Activated T-helper 2 cell treated with anti-CD3 and anti-CD28 coated beads, Interferon-gamma antibody, Interleukin-2, Interleukin-4, amounts not matched to agents 10 μg/mL and 5 μg/mL and 100 μg/mL, durations not matched to agents 14 hours and 24 hours and 36 hours (primary cell): ENCODE measurements at regions not wholly inside any gene's neighbourhood (a gene's known extent, or its start where the extent isn't known, plus 50 kb on each side); places are given as distances from the start of the nearest gene placed in this dataset.

ENCODE experiments used
- DNase-seq: peaks from one replicate; pipeline ENCODE4 v3.0.0; 2021; ENCODE audit warnings: low spot score
- H3K27ac Mint-ChIP-seq: one replicate; pipeline ENCODE4 v1.8.0; 2021; ENCODE audit warnings: mixed read lengths
- H3K27me3 Mint-ChIP-seq: one replicate; pipeline ENCODE4 v1.8.0; 2021; ENCODE audit warnings: low read depth, mixed read lengths
- H3K36me3 Mint-ChIP-seq: one replicate; pipeline ENCODE4 v1.8.0; 2021; ENCODE audit warnings: low read depth, mixed read lengths
- H3K4me1 Mint-ChIP-seq: one replicate; pipeline ENCODE4 v1.8.0; 2021; ENCODE audit warnings: low read depth, mixed read lengths
- H3K4me3 Mint-ChIP-seq: one replicate; pipeline ENCODE4 v1.8.0; 2021; ENCODE audit warnings: low read depth, mild to moderate bottlenecking, moderate library complexity, mixed read lengths
- H3K9me3 Mint-ChIP-seq: one replicate; pipeline ENCODE4 v1.8.0; 2021; ENCODE audit warnings: mixed read lengths
- intact Hi-C: fragments of 100-400 bp; cut with micrococcal nuclease; formaldehyde crosslinking; loops from one replicate; pipeline ENCODE4 v1.15.1; 2023

GRCh38 chr18:24799720-24800119, 339.3 kb downstream of the HRH4 start:
- Mint-ChIP-seq H3K4me1 (no peaks in the 10 kb centered on the region), H3K27ac (no peak overlapping the region), H3K36me3 (no peaks in the 10 kb centered on the region), H3K9me3 (no peaks in the 10 kb centered on the region), H3K4me3 (no peak overlapping the region), H3K27me3 (no peaks in the 10 kb centered on the region)
- intact Hi-C loops: no loop called here
- no peak for DNase-seq

GRCh38 chr18:24801001-24801400, 340.6 kb downstream of the HRH4 start:
- Mint-ChIP-seq H3K27me3 (no peaks in the 10 kb centered on the region), H3K27ac (no peak overlapping the region), H3K4me1 (no peaks in the 10 kb centered on the region), H3K9me3 (no peaks in the 10 kb centered on the region), H3K36me3 (no peaks in the 10 kb centered on the region), H3K4me3 (no peak overlapping the region)
- intact Hi-C loops: no loop called here
- DNase-seq: no peak

- Mint-ChIP-seq H3K27ac (no peak overlapping the region), H3K27me3 (no peaks in the 10 kb centered on the region), H3K4me3 (no peak overlapping the region), H3K36me3 (no peaks in the 10 kb centered on the region), H3K9me3 (no peaks in the 10 kb centered on the region), H3K4me1 (no peaks in the 10 kb centered on the region)
- DNase-seq: no peak
- intact Hi-C loops: no loop called here
Observed at GRCh38 chr18:24802456-24802855, 342.0 kb downstream of the HRH4 start.

- Mint-ChIP-seq H3K4me3 (no peak overlapping the region), H3K27ac (no peak overlapping the region), H3K27me3 (no peaks in the 10 kb centered on the region), H3K36me3 (no peaks in the 10 kb centered on the region), H3K9me3 (no peaks in the 10 kb centered on the region), H3K4me1 (no peaks in the 10 kb centered on the region)
- intact Hi-C loops: no loop called here
- DNase-seq: no peak
Observed at GRCh38 chr18:24805156-24805555, 344.7 kb downstream of the HRH4 start.

GRCh38 chr18:24809173-24809950, 348.9 kb downstream of the HRH4 start:
- intact Hi-C loops: no loop called here
- no peak overlapping the region for H3K27ac Mint-ChIP-seq
- H3K4me1 Mint-ChIP-seq: no peaks in the 10 kb centered on the region
- H3K4me3 Mint-ChIP-seq: no peak overlapping the region
- H3K36me3 Mint-ChIP-seq: no peaks in the 10 kb centered on the region
- no peak for DNase-seq
- no peaks in the 10 kb centered on the region for H3K27me3 Mint-ChIP-seq
- H3K9me3 Mint-ChIP-seq: no peaks in the 10 kb centered on the region

GRCh38 chr18:24810561-24811305, 350.3 kb downstream of the HRH4 start:
- no peaks in the 10 kb centered on the region for H3K9me3 Mint-ChIP-seq
- no peak overlapping the region for H3K4me3 Mint-ChIP-seq
- no peak for DNase-seq
- no peak overlapping the region for H3K27ac Mint-ChIP-seq
- no peaks in the 10 kb centered on the region for H3K4me1 Mint-ChIP-seq
- intact Hi-C loops: no loop called here
- H3K27me3 Mint-ChIP-seq: no peaks in the 10 kb centered on the region
- H3K36me3 Mint-ChIP-seq: no peaks in the 10 kb centered on the region

- intact Hi-C loops: no loop called here
- Mint-ChIP-seq H3K4me3 (no peak overlapping the region), H3K27ac (no peak overlapping the region), H3K36me3 (no peaks in the 10 kb centered on the region), H3K27me3 (no peaks in the 10 kb centered on the region), H3K9me3 (no peaks in the 10 kb centered on the region), H3K4me1 (no peaks in the 10 kb centered on the region)
- no peak for DNase-seq
Observed at GRCh38 chr18:24811950-24812681, 351.7 kb downstream of the HRH4 start.

- no peak overlapping the region for H3K4me3 Mint-ChIP-seq
- no peak overlapping the region for H3K27ac Mint-ChIP-seq
- no peaks in the 10 kb centered on the region for H3K36me3 Mint-ChIP-seq
- H3K4me1 Mint-ChIP-seq: no peaks in the 10 kb centered on the region
- DNase-seq: no peak
- H3K27me3 Mint-ChIP-seq: no peaks in the 10 kb centered on the region
- intact Hi-C loops: no loop called here
- no peaks in the 10 kb centered on the region for H3K9me3 Mint-ChIP-seq
Observed at GRCh38 chr18:24814521-24814920, 354.1 kb downstream of the HRH4 start.

GRCh38 chr18:24817150-24817549, 356.7 kb downstream of the HRH4 start:
- intact Hi-C loops: no loop called here
- no peaks in the 10 kb centered on the region for H3K4me1 Mint-ChIP-seq
- no peak overlapping the region for H3K27ac Mint-ChIP-seq
- no peaks in the 10 kb centered on the region for H3K36me3 Mint-ChIP-seq
- no peak for DNase-seq
- no peaks in the 10 kb centered on the region for H3K27me3 Mint-ChIP-seq
- H3K9me3 Mint-ChIP-seq: no peaks in the 10 kb centered on the region
- no peak overlapping the region for H3K4me3 Mint-ChIP-seq

GRCh38 chr18:24817587-24818371, 357.3 kb downstream of the HRH4 start:
- no peaks in the 10 kb centered on the region for H3K4me1 Mint-ChIP-seq

GRCh38 chr18:24818441-24818840, 358.0 kb downstream of the HRH4 start:
- no peaks in the 10 kb centered on the region for H3K9me3 Mint-ChIP-seq
- no peak overlapping the region for H3K27ac Mint-ChIP-seq
- intact Hi-C loops: no loop called here
- no peaks in the 10 kb centered on the region for H3K27me3 Mint-ChIP-seq
- no peaks in the 10 kb centered on the region for H3K36me3 Mint-ChIP-seq
- H3K4me1 Mint-ChIP-seq: no peaks in the 10 kb centered on the region
- DNase-seq: no peak
- H3K4me3 Mint-ChIP-seq: no peak overlapping the region

More at GRCh38 chr18:24817587-24818371, 357.3 kb downstream of the HRH4 start:
- no peak for DNase-seq
- Mint-ChIP-seq H3K4me3 (no peak overlapping the region), H3K27ac (no peak overlapping the region), H3K9me3 (no peaks in the 10 kb centered on the region), H3K27me3 (no peaks in the 10 kb centered on the region), H3K36me3 (no peaks in the 10 kb centered on the region)
- intact Hi-C loops: no loop called here

- Mint-ChIP-seq H3K4me3 (no peak overlapping the region), H3K9me3 (no peaks in the 10 kb centered on the region), H3K27ac (no peak overlapping the region), H3K4me1 (no peaks in the 10 kb centered on the region), H3K36me3 (no peaks in the 10 kb centered on the region), H3K27me3 (no peaks in the 10 kb centered on the region)
- DNase-seq: no peak
- intact Hi-C loops: no loop called here
Observed at GRCh38 chr18:24819141-24819890, 358.9 kb downstream of the HRH4 start.
